ENCODE measurements at regions not wholly inside any gene's neighbourhood (a gene's known extent, or its start where the extent isn't known, plus 50 kb on each side); places are given as distances from the start of the nearest gene placed in this dataset.

GRCh38 chr20:10134176-10134575 lies 84.5 kb upstream of the SNAP25 start:
- 71% methylated on average over 4 of the region's 4 CpGs for WGBS
- Histone ChIP-seq H3K4me3 (ENCODE audit: low read depth, low read length) (no peak overlapping the region), H3K27ac (ENCODE audit: low read depth) (no peak overlapping the region), H3K4me1 (ENCODE audit: insufficient read depth) (no peaks in the 10 kb centered on the region), H3K36me3 (ENCODE audit: insufficient read depth) (no peaks in the 10 kb centered on the region)
- DNase-seq (ENCODE audit: extremely low spot score): no peak

- no peak for DNase-seq (ENCODE audit: extremely low spot score)
- H3K36me3 ChIP-seq (ENCODE audit: insufficient read depth): no peaks in the 10 kb centered on the region
- WGBS: 83% methylated on average over 9 of the region's 9 CpGs
Observed at GRCh38 chr20:10135438-10135837, 83.2 kb upstream of the SNAP25 start.

GRCh38 chr20:10137032-10137431 lies 81.6 kb upstream of the SNAP25 start:
- WGBS: 71% methylated on average over 4 of the region's 4 CpGs
- H3K36me3 ChIP-seq (ENCODE audit: insufficient read depth): no peaks in the 10 kb centered on the region
- H3K4me3 ChIP-seq (ENCODE audit: low read depth, low read length): no peak overlapping the region
- no peak overlapping the region for H3K27ac ChIP-seq (ENCODE audit: low read depth)
- DNase-seq (ENCODE audit: extremely low spot score): no peak
- H3K4me1 ChIP-seq (ENCODE audit: insufficient read depth): no peaks in the 10 kb centered on the region

More at GRCh38 chr20:10135438-10135837, 83.2 kb upstream of the SNAP25 start:
- Histone ChIP-seq H3K4me3 (ENCODE audit: low read depth, low read length) (no peak overlapping the region), H3K27ac (ENCODE audit: low read depth) (no peak overlapping the region), H3K4me1 (ENCODE audit: insufficient read depth) (no peaks in the 10 kb centered on the region)

GRCh38 chr20:10137533-10137932 lies 81.1 kb upstream of the SNAP25 start:
- H3K4me3 ChIP-seq (ENCODE audit: low read depth, low read length): no peak overlapping the region
- H3K36me3 ChIP-seq (ENCODE audit: insufficient read depth): no peaks in the 10 kb centered on the region
- WGBS: 72% methylated on average over 3 of the region's 3 CpGs
- H3K4me1 ChIP-seq (ENCODE audit: insufficient read depth): no peaks in the 10 kb centered on the region
- no peak for DNase-seq (ENCODE audit: extremely low spot score)
- no peak overlapping the region for H3K27ac ChIP-seq (ENCODE audit: low read depth)

DNA sequence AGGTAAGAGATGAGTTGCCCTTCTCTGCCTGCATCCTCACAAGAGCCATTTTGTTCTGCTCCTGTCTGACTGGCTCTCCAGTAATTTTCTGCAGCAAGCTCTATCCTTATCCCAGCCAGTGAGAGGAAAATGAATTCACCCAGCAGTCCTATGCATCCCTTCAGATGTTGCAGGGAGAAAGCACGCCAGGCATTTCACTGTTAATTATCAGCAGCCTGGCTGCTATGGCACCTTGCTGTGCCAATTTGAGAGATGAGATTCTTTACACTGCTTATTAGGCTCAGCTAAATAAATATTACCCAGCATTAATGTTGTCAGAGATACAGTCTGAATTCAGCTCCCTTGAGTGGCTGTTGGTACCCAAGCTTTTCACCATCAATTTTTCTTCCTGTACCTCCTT lies 61.1 kb upstream of the SNAP25 start:
- WGBS: 65% methylated on average over 1 of the region's 1 CpG

GRCh38 chr20:10167040-10167439 lies 51.6 kb upstream of the SNAP25 start:
- Histone ChIP-seq H3K4me1 (ENCODE audit: insufficient read depth) (no peaks in the 10 kb centered on the region), H3K4me3 (ENCODE audit: low read depth, low read length) (no peak overlapping the region), H3K36me3 (ENCODE audit: insufficient read depth) (no peaks in the 10 kb centered on the region), H3K27ac (ENCODE audit: low read depth) (no peak overlapping the region)
- DNase-seq (ENCODE audit: extremely low spot score): no peak
- 81% methylated on average over 2 of the region's 2 CpGs for WGBS

More for the DNA sequence above, 61.1 kb upstream of the SNAP25 start:
- no peak overlapping the region for H3K4me3 ChIP-seq (ENCODE audit: low read depth, low read length)
- no peaks in the 10 kb centered on the region for H3K4me1 ChIP-seq (ENCODE audit: insufficient read depth)
- no peak overlapping the region for H3K27ac ChIP-seq (ENCODE audit: low read depth)
- H3K36me3 ChIP-seq (ENCODE audit: insufficient read depth): no peaks in the 10 kb centered on the region
- no peak for DNase-seq (ENCODE audit: extremely low spot score)

DNA sequence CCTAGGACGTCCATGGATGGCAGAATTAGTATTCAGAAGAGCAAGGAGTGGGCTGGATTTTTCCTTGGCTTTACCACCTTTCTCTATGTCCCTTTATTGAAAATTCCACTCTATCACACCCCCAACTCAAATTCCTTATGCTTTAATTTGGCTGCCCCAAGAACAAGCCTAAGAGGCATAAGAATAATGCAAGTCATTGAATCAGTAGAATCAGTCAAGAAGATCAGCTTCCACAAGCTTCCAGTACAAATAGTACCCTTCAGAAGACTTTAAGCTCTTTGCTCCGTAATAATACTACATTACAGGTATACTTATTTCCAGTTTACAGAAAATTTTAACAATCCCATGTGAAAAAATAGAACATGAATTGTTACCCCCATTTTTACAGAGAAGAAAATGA lies 51.0 kb upstream of the SNAP25 start:
- no peaks in the 10 kb centered on the region for H3K36me3 ChIP-seq (ENCODE audit: insufficient read depth)
- DNase-seq (ENCODE audit: extremely low spot score): no peak
- no peak overlapping the region for H3K27ac ChIP-seq (ENCODE audit: low read depth)
- WGBS: 77% methylated on average over 2 of the region's 2 CpGs
- no peaks in the 10 kb centered on the region for H3K4me1 ChIP-seq (ENCODE audit: insufficient read depth)
- H3K4me3 ChIP-seq (ENCODE audit: low read depth, low read length): no peak overlapping the region
